GM12878 (cell line): ENCODE measurements at regions not wholly inside any gene's neighbourhood (a gene's known extent, or its start where the extent isn't known, plus 50 kb on each side); places are given as distances from the start of the nearest gene placed in this dataset.

ENCODE experiments used
- ATAC-seq: fragments of 200-7000 bp; cut with Tn5 transposase; 3 replicates; pipeline ENCODE4 v1.9.1; 2020; ENCODE audit warnings: mild to moderate bottlenecking, moderate library complexity
- BruUV-seq: library from RNA; stranded (reverse); fragments of 400-500 nt; replicated peaks from 2 replicates; lab custom pipeline; 2021; lab: Mats Ljungman, UMichigan
- CTCF ChIA-PET: fragments of 300-600 bp; sonication (Branson Sonifier 250); formaldehyde crosslinking; extraction: SDS; loops from one replicate; lab custom pipeline; 2021; ENCODE audit warnings: inconsistent platforms; lab: Yijun Ruan, JAX
- POLR2A ChIA-PET: fragments of 350-600 bp; formaldehyde crosslinking; extraction: SDS; loops from one replicate; lab custom pipeline; 2021; ENCODE audit warnings: inconsistent platforms; lab: Charles Lee
- RAD21 ChIA-PET: fragments of 300-600 bp; sonication (Branson Sonifier 250); formaldehyde crosslinking; loops from one replicate; lab custom pipeline; 2023; ENCODE audit warnings: antibody characterized with exemption; ENCODE audit not compliant: unreplicated experiment; lab: Charles Lee
- SMC1A ChIA-PET: fragments of 300-600 bp; sonication (Branson Sonifier 250); formaldehyde crosslinking; loops from one replicate; lab custom pipeline; 2023; ENCODE audit not compliant: unreplicated experiment, uncharacterized antibody; lab: Charles Lee
- DNase-seq: peaks from one replicate; pipeline ENCODE4 v3.0.0-alpha.2; 2011; ENCODE audit warnings: low read depth, low spot score
- FAIRE-seq: peaks from 3 replicates; lab custom pipeline; 2011; peaks lifted over from hg19 to GRCh38; lab: Jason Lieb, UNC
- H2AFZ ChIP-seq: 2 replicates; pipeline ENCODE4 v1.6.0; 2011; ENCODE audit warnings: low read depth, low read length, control low read depth; ENCODE audit not compliant: control insufficient read depth
- H3K27ac ChIP-seq: 2 replicates; pipeline ENCODE4 v1.5.1; 2011; ENCODE audit warnings: control low read depth; ENCODE audit not compliant: control insufficient read depth, insufficient read depth
- H3K27me3 ChIP-seq, 2 experiments: replicated peaks in 1 of 2; 2 replicates each; pipeline versions ENCODE4 v1.6.0 to v1.6.1; 2011; ENCODE audit warnings: low read length in 1 of 2; ENCODE audit not compliant: control insufficient read depth in 2 of 2, insufficient read depth in 2 of 2
- H3K36me3 ChIP-seq, 2 experiments: 2 replicates each; pipeline ENCODE4 v1.5.1; 2011; ENCODE audit warnings: low read length in 1 of 2; ENCODE audit not compliant: control insufficient read depth in 2 of 2, insufficient read depth in 2 of 2
- H3K4me1 ChIP-seq: 2 replicates; pipeline ENCODE4 v1.6.1; 2011; ENCODE audit warnings: mild to moderate bottlenecking, low read length, moderate library complexity, mixed read lengths; ENCODE audit not compliant: control insufficient read depth, insufficient read depth
- H3K4me2 ChIP-seq: 2 replicates; pipeline ENCODE4 v1.6.0; 2011; ENCODE audit warnings: control low read depth; ENCODE audit not compliant: control insufficient read depth, insufficient read depth
- H3K4me3 ChIP-seq: fragments of 200-600 bp; sonication (generic); 2 replicates; pipeline ENCODE4 v1.5.1; 2016
- H3K79me2 ChIP-seq: 2 replicates; pipeline ENCODE4 v1.6.0; 2011; ENCODE audit warnings: low read length; ENCODE audit not compliant: control insufficient read depth, insufficient read depth
- H3K9ac ChIP-seq: 2 replicates; pipeline ENCODE4 v1.8.0; 2011; ENCODE audit warnings: low read length, control low read depth, mixed read lengths; ENCODE audit not compliant: control insufficient read depth, insufficient read depth
- H3K9me3 ChIP-seq: replicated peaks from 3 replicates; pipeline ENCODE4 v1.5.1; 2011; ENCODE audit warnings: mild to moderate bottlenecking, low read length; ENCODE audit not compliant: control insufficient read depth, insufficient read depth
- H4K20me1 ChIP-seq: 2 replicates; pipeline ENCODE4 v1.6.0; 2011; ENCODE audit not compliant: control insufficient read depth, insufficient read depth
- DPF2 ChIP-seq: fragments of 450-650 bp; IDR thresholded peaks from 2 replicates; pipeline ENCODE4 v1.6.1; 2017; ENCODE audit warnings: mild to moderate bottlenecking
- MYB ChIP-seq: fragments of 150-350 bp; IDR thresholded peaks from 2 replicates; pipeline ENCODE4 v1.6.1; 2014; ENCODE audit warnings: mild to moderate bottlenecking, low read depth, low read length, borderline replicate concordance
- PAX5 ChIP-seq: IDR thresholded peaks from 2 replicates; pipeline ENCODE4 v1.6.1; 2011; ENCODE audit warnings: low read depth, low read length, borderline replicate concordance
- SIX5 ChIP-seq: IDR thresholded peaks from 2 replicates; pipeline ENCODE4 v1.6.1; 2011; ENCODE audit warnings: mild to moderate bottlenecking, low read depth, low read length, moderate library complexity; ENCODE audit not compliant: severe bottlenecking
- TBL1XR1 ChIP-seq: IDR thresholded peaks from 2 replicates; pipeline ENCODE4 v1.6.1; 2012; ENCODE audit warnings: low read depth, low read length, improper control_type of control experiment
- WGBS: methylation state at CpG from one replicate; pipeline ENCODE4 v1.1.6; 2016; ENCODE audit warnings: low lambda C conversion rate; ENCODE audit not compliant: insufficient replicate concordance, insufficient coverage; ENCODE audit errors: missing lambda C conversion rate; 5-methylcytosine and 5-hydroxymethylcytosine counted together
- in situ Hi-C: fragments of 300-500 bp; cut with MboI; formaldehyde crosslinking; loops from 9 replicates; pipeline ENCODE4 v1.14.3; 2018; ENCODE audit warnings: mixed read lengths
- intact Hi-C: fragments of 100-400 bp; cut with micrococcal nuclease; formaldehyde crosslinking; loops from one replicate; pipeline ENCODE4 v1.14.2; 2022; ENCODE audit not compliant: unreplicated experiment
- TF ChIP-seq, protein P1 (sequence below): fragments of 450-650 bp; IDR thresholded peaks from 2 replicates; pipeline ENCODE4 v1.6.1; 2017; ENCODE audit warnings: mild to moderate bottlenecking, low read depth, inconsistent platforms; ENCODE audit not compliant: poor library complexity, severe bottlenecking

DNA sequence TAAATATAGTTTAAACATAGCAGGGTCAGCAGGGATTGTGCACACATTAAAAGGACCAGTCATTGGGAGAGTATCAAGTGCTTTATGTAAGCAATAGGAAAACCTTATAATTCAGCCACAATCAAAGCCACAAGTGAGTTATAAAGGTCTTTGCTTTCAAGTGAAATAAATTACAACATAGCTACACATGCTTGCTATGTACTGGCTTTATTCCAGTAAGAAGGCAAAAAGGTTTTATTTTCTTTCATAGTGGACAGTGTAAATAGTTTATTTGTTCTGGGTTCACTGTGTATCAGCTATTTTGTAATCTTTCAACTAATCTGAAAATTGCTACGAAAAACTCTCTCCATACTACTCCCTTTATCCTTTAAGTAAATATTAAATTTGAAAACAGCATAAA lies 691.4 kb downstream of the PCDH7 start (continued):
- TF ChIP-seq, protein P1, sequence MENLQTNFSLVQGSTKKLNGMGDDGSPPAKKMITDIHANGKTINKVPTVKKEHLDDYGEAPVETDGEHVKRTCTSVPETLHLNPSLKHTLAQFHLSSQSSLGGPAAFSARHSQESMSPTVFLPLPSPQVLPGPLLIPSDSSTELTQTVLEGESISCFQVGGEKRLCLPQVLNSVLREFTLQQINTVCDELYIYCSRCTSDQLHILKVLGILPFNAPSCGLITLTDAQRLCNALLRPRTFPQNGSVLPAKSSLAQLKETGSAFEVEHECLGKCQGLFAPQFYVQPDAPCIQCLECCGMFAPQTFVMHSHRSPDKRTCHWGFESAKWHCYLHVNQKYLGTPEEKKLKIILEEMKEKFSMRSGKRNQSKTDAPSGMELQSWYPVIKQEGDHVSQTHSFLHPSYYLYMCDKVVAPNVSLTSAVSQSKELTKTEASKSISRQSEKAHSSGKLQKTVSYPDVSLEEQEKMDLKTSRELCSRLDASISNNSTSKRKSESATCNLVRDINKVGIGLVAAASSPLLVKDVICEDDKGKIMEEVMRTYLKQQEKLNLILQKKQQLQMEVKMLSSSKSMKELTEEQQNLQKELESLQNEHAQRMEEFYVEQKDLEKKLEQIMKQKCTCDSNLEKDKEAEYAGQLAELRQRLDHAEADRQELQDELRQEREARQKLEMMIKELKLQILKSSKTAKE = no peak

DNA sequence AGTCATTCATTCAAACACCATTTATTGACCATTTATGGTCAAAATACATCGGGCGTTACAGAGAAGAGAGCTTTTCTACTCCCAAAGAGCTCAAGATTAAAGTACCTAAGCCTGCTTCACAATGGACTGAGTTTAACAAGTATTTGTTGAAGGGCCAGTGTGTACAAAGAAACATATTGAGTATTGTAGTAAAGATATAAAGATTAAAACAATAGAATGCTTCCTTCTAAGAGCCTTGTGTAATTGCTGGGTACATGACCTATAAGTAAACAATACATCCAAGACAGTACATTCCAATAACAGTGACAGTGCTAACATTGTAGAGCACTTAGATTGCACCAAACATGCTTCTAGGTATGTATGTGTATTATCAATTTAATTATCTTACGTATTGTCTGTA lies 695.5 kb downstream of the PCDH7 start:
- no peak for TF ChIP-seq SIX5
- TF ChIP-seq MYB = no peak
- TF ChIP-seq TBL1XR1 = no peak
- TF ChIP-seq PAX5 = no peak
- TF ChIP-seq DPF2 = no peak
- TF ChIP-seq, all 136 proteins: peak for 0
- ChIA-PET SMC1A (interaction anchor here (1.4 to 1.5 kb wide), 2 partner anchors 17 to 47 kb away, joined by 3 to 4 read pairs; no protein-coding TSS in a partner anchor), POLR2A (no interaction called here), CTCF (no interaction called here), RAD21 (no interaction called here)
- no peaks in the 10 kb centered on the region for H4K20me1 ChIP-seq
- intact Hi-C loops (no loop called here), in situ Hi-C loops (no loop called here)
- no peaks in the 10 kb centered on the region for H3K79me2 ChIP-seq
- H3K4me1 ChIP-seq = no peaks in the 10 kb centered on the region
- 65% methylated on average over 3 of the region's 3 CpGs for WGBS
- no peak overlapping the region for H3K27ac ChIP-seq
- H3K9me3 ChIP-seq = no peaks in the 10 kb centered on the region
- H3K4me2 ChIP-seq = no peak overlapping the region
- H3K4me3 ChIP-seq = no peak overlapping the region
- ATAC-seq (no peak), FAIRE-seq (no peak), DNase-seq (no peak)
- no peaks in the 10 kb centered on the region for H3K27me3 ChIP-seq
- H2AFZ ChIP-seq = no peak overlapping the region
- no TSS peak for BruUV-seq
- H3K36me3 ChIP-seq = no peaks in the 10 kb centered on the region
- no peak overlapping the region for H3K9ac ChIP-seq
